SK-N-MC (cell line): ENCODE measurements at regions not wholly inside any gene's neighbourhood (a gene's known extent, or its start where the extent isn't known, plus 50 kb on each side); places are given as distances from the start of the nearest gene placed in this dataset.

Experiments
- EZH2 ChIP-seq: fragments of 200-600 bp; sonication (generic); IDR thresholded peaks from one replicate; pipeline ENCODE4 v1.6.1; 2017; ENCODE audit warnings: antibody characterized with exemption
- FOXP2 ChIP-seq: optimal IDR thresholded peaks from 2 replicates; pipeline ENCODE3; 2011; ENCODE audit warnings: mild to moderate bottlenecking, moderate library complexity; ENCODE audit not compliant: insufficient read depth; ENCODE audit errors: extremely low read length, control extremely low read depth
- POLR2AphosphoS5 ChIP-seq: IDR thresholded peaks from 2 replicates; pipeline ENCODE4 v1.6.1; 2012; ENCODE audit warnings: mild to moderate bottlenecking, low read depth, low read length, borderline replicate concordance

DNA sequence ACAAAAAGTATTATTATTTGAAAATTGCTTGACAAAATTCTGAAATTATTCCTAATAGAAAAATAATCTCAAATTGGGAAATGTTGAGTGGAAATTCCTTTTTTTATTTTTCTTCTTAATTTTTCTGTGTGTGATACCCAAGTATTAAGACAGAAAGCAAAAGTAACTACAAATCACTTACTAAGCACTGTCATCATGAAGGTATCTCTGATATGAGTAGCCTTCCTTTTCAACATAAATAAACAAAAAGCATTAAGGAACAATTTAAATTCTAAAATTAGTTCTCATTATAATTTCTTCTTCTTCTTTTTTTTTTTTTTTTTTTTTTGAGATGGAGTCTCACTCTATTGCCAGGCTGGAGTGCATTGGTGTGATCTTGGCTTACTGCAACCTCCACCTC, 174.2 kb upstream of the RBMS1 start:
- TF ChIP-seq EZH2 (no peak), POLR2AphosphoS5 (no peak), FOXP2 (no peak)
